ENCODE measurements at regions not wholly inside any gene's neighbourhood (a gene's known extent, or its start where the extent isn't known, plus 50 kb on each side); places are given as distances from the start of the nearest gene placed in this dataset.
"Not testable (repeated sequence)": the region's sequence is repeated elsewhere in the genome, so short reads cannot be mapped to it uniquely, and the experiment has no call there.

GRCh38 chr1:60662486-60663044, 419.8 kb upstream of the NFIA start:
- TF ChIP-seq EZH2 (IDR thresholded peaks at IDR 0.05; ENCODE audit: low read depth): no peak
- TF ChIP-seq, protein P1, sequence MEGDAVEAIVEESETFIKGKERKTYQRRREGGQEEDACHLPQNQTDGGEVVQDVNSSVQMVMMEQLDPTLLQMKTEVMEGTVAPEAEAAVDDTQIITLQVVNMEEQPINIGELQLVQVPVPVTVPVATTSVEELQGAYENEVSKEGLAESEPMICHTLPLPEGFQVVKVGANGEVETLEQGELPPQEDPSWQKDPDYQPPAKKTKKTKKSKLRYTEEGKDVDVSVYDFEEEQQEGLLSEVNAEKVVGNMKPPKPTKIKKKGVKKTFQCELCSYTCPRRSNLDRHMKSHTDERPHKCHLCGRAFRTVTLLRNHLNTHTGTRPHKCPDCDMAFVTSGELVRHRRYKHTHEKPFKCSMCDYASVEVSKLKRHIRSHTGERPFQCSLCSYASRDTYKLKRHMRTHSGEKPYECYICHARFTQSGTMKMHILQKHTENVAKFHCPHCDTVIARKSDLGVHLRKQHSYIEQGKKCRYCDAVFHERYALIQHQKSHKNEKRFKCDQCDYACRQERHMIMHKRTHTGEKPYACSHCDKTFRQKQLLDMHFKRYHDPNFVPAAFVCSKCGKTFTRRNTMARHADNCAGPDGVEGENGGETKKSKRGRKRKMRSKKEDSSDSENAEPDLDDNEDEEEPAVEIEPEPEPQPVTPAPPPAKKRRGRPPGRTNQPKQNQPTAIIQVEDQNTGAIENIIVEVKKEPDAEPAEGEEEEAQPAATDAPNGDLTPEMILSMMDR (conservative IDR thresholded peaks at IDR 0.05): no peak
- no peaks in the 10 kb centered on the region for H4K20me1 ChIP-seq (ENCODE audit: insufficient read depth)
- ChIA-PET POLR2A (ENCODE audit: unreplicated experiment) (no interaction called here), CTCF (no interaction called here)
- no peaks in the 10 kb centered on the region for H3K27me3 ChIP-seq (ENCODE audit: insufficient read depth, low read depth)
- no peak overlapping the region for H3K4me2 ChIP-seq
- intact Hi-C loops (cut with micrococcal nuclease; ENCODE audit: unreplicated experiment): no loop called here
- no peak overlapping the region for H2AFZ ChIP-seq
- no peaks in the 10 kb centered on the region for H3K4me1 ChIP-seq (replicated peaks; ENCODE audit: insufficient read depth)
- BruUV-seq (replicated peaks): no TSS peak
- no peaks in the 10 kb centered on the region for H3K79me2 ChIP-seq (ENCODE audit: low read depth)
- no peak for DNase-seq
- no peaks in the 10 kb centered on the region for H3K36me3 ChIP-seq (ENCODE audit: low read depth)
- H3F3A ChIP-seq (ENCODE audit: insufficient read depth, low read depth): no peaks in the 10 kb centered on the region
- H3K9me2 ChIP-seq (ENCODE audit: insufficient read depth): no peaks in the 10 kb centered on the region
- no peak overlapping the region for H3K27ac ChIP-seq
- H3K4me3 ChIP-seq: no peak overlapping the region
- no peaks in the 10 kb centered on the region; the same call in none of the 2 replicates for H3K9me3 ChIP-seq (ENCODE audit: insufficient read depth, low read depth)

GRCh38 chr1:60657926-60658325, 424.4 kb upstream of the NFIA start:
- H4K20me1 ChIP-seq (ENCODE audit: insufficient read depth): no peaks in the 10 kb centered on the region
- no peak overlapping the region for H3K4me3 ChIP-seq
- TF ChIP-seq EZH2 (IDR thresholded peaks at IDR 0.05; ENCODE audit: low read depth): no peak
- no peaks in the 10 kb centered on the region for H3K9me2 ChIP-seq (ENCODE audit: insufficient read depth)
- DNase-seq: no peak
- ChIA-PET POLR2A (ENCODE audit: unreplicated experiment) (no interaction called here), CTCF (no interaction called here)
- no peaks in the 10 kb centered on the region for H3K4me1 ChIP-seq (replicated peaks; ENCODE audit: insufficient read depth)
- H3K9me3 ChIP-seq (ENCODE audit: insufficient read depth, low read depth): no peaks in the 10 kb centered on the region; the same call in 1 of the 2 replicates
- intact Hi-C loops (cut with micrococcal nuclease; ENCODE audit: unreplicated experiment): no loop called here
- no peaks in the 10 kb centered on the region for H3F3A ChIP-seq (ENCODE audit: insufficient read depth, low read depth)
- H3K36me3 ChIP-seq (ENCODE audit: low read depth): no peaks in the 10 kb centered on the region
- H3K27me3 ChIP-seq (ENCODE audit: insufficient read depth, low read depth): no peaks in the 10 kb centered on the region
- no peak overlapping the region for H3K4me2 ChIP-seq
- BruUV-seq (replicated peaks): no TSS peak
- H3K79me2 ChIP-seq (ENCODE audit: low read depth): no peaks in the 10 kb centered on the region
- H2AFZ ChIP-seq: no peak overlapping the region
- no peak overlapping the region for H3K27ac ChIP-seq

GRCh38 chr1:60655679-60656355, 426.5 kb upstream of the NFIA start:
- Histone ChIP-seq H3K4me1 (replicated peaks; ENCODE audit: insufficient read depth) (no peaks in the 10 kb centered on the region), H4K20me1 (ENCODE audit: insufficient read depth) (no peaks in the 10 kb centered on the region), H3K9me2 (ENCODE audit: insufficient read depth) (no peaks in the 10 kb centered on the region), H3K4me3 (no peak overlapping the region), H3K27ac (no peak overlapping the region), H3K79me2 (ENCODE audit: low read depth) (no peaks in the 10 kb centered on the region), H3K36me3 (ENCODE audit: low read depth) (no peaks in the 10 kb centered on the region), H3F3A (ENCODE audit: insufficient read depth, low read depth) (no peaks in the 10 kb centered on the region), H3K4me2 (no peak overlapping the region), H3K27me3 (ENCODE audit: insufficient read depth, low read depth) (no peaks in the 10 kb centered on the region), H3K9me3 (ENCODE audit: insufficient read depth, low read depth) (no peaks in the 10 kb centered on the region; the same call in 1 of the 2 replicates), H2AFZ (no peak overlapping the region)
- ChIA-PET CTCF (no interaction called here), POLR2A (ENCODE audit: unreplicated experiment) (no interaction called here)
- TF ChIP-seq, protein P1 (conservative IDR thresholded peaks at IDR 0.05): no peak
- no peak for TF ChIP-seq EZH2 (IDR thresholded peaks at IDR 0.05; ENCODE audit: low read depth)
- intact Hi-C loops (cut with micrococcal nuclease; ENCODE audit: unreplicated experiment): no loop called here
- BruUV-seq (replicated peaks): no TSS peak
- no peak for DNase-seq

- H3K9me2 ChIP-seq (ENCODE audit: insufficient read depth); H3K79me2 ChIP-seq (ENCODE audit: low read depth); CTCF ChIA-PET; H3K27ac ChIP-seq; DNase-seq; H4K20me1 ChIP-seq (ENCODE audit: insufficient read depth); intact Hi-C loops (cut with micrococcal nuclease; ENCODE audit: unreplicated experiment); H3K4me1 ChIP-seq (replicated peaks; ENCODE audit: insufficient read depth); H3K36me3 ChIP-seq (ENCODE audit: low read depth); H3K4me3 ChIP-seq; H3K9me3 ChIP-seq (ENCODE audit: insufficient read depth, low read depth); BruUV-seq (replicated peaks); H3K27me3 ChIP-seq (ENCODE audit: insufficient read depth, low read depth); H3K4me2 ChIP-seq; H2AFZ ChIP-seq; POLR2A ChIA-PET (ENCODE audit: unreplicated experiment); H3F3A ChIP-seq (ENCODE audit: insufficient read depth, low read depth): not testable (repeated sequence)
These were observed 442.3 kb upstream of the NFIA start for GRCh38 chr1:60640033-60640551.
